ENCODE measurements at regions not wholly inside any gene's neighbourhood (a gene's known extent, or its start where the extent isn't known, plus 50 kb on each side); places are given as distances from the start of the nearest gene placed in this dataset.

DNA sequence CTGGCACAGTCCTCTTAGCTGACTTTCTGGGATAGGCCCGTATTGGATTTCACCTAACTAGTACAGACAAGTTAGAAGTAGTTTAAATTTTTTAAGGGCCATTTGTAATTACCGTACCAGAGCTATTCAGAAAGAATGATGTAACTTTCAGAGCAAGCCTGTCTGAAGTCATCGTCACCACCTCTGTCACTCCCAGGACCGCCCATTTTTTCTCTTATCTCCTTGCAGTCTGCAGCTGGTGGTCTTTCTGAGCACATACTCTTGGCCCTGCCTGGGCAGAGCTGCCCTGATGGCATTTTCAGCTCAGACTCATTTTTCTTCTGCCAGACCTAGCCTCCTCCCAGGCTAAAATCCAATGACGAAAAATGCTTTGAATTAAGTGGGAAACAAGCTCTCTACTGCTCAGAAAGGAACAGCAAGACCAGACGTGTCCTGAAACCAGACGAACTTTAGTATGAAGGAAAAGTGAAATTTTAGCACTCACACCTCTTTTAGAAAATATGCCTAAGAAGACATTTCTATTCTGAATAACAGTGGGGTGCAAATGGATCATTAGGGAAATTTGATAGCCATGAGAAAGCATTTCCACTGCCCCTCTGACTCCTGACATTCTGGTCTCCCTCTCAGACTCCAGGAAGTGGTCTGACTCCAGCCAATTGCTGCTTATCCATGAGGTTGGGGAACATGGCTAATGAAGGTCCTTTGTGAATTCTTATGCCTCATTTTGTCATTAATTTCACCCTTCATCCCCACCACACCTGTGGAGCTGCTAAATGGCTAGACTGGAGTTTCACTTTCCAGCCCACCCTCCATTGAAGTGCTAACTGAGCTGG lies 162.4 kb upstream of the GYPA start (continued):
- TF ChIP-seq ETV6 (CRISPR knock-in tag; IDR thresholded peaks at IDR 0.05) (no peak), ESRRA (CRISPR knock-in tag; IDR thresholded peaks at IDR 0.05; ENCODE audit: borderline replicate concordance) (no peak), SMAD4 (CRISPR knock-in tag; IDR thresholded peaks at IDR 0.05) (no peak), SMAD3 (CRISPR knock-in tag; IDR thresholded peaks at IDR 0.05; ENCODE audit: borderline replicate concordance) (no peak), NR3C1 (CRISPR knock-in tag; conservative IDR thresholded peaks at IDR 0.05; ENCODE audit: low read depth) (no peak), GRHL2 (CRISPR knock-in tag; IDR thresholded peaks at IDR 0.05; ENCODE audit: insufficient replicate concordance, severe bottlenecking) (no peak)

DNA sequence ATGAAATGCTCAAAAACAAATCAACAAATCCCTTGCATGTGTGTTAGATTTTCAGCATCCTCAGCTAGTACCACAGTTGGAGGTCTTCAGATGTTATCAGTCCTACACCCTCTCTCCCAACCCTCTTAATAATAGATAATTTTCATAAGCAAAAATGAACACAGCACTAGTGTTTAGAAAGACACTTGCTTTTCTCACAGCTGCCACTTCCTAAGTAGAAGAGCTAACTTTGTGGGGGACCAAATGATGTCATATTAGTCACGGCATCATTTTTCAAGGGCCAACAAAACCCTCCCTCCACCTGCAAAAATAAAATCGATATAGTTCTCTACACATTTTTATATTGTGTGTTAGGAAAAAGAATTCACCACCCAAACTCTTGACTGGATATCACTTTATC lies 163.5 kb upstream of the GYPA start:
- POLR2A ChIA-PET: no interaction called here
- no peak for DNase-seq (ENCODE audit: low spot score)
- ATAC-seq: no peak

More for the DNA sequence above, 163.5 kb upstream of the GYPA start:
- Mint-ChIP-seq H3K36me3 (0 out of 2 replicates have a peak, but pooled peaks cover 2% of the 10 kb centered on the region), H3K9me3 (peaks cover 14% of the 10 kb centered on the region), H3K27me3 (ENCODE audit: low read depth) (no peaks in the 10 kb centered on the region), H3K4me1 (peaks cover 17% of the 10 kb centered on the region), H3K4me3 (no peak overlapping the region), H3K27ac (no peak overlapping the region)
- CTCF ChIA-PET: no interaction called here
- TF ChIP-seq NFYB (CRISPR knock-in tag; conservative IDR thresholded peaks at IDR 0.05; ENCODE audit: low read depth) (no peak), NR1H2 (CRISPR knock-in tag; IDR thresholded peaks at IDR 0.05) (no peak), SMAD3 (CRISPR knock-in tag; IDR thresholded peaks at IDR 0.05; ENCODE audit: borderline replicate concordance) (no peak), TEAD1 (CRISPR knock-in tag; IDR thresholded peaks at IDR 0.05) (no peak), FOXP1 (CRISPR knock-in tag; IDR thresholded peaks at IDR 0.05; ENCODE audit: borderline replicate concordance) (no peak)
- TF ChIP-seq, protein P1, sequence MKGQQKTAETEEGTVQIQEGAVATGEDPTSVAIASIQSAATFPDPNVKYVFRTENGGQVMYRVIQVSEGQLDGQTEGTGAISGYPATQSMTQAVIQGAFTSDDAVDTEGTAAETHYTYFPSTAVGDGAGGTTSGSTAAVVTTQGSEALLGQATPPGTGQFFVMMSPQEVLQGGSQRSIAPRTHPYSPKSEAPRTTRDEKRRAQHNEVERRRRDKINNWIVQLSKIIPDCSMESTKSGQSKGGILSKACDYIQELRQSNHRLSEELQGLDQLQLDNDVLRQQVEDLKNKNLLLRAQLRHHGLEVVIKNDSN (CRISPR knock-in tag; IDR thresholded peaks at IDR 0.05): no peak
- TF ChIP-seq, protein P2, sequence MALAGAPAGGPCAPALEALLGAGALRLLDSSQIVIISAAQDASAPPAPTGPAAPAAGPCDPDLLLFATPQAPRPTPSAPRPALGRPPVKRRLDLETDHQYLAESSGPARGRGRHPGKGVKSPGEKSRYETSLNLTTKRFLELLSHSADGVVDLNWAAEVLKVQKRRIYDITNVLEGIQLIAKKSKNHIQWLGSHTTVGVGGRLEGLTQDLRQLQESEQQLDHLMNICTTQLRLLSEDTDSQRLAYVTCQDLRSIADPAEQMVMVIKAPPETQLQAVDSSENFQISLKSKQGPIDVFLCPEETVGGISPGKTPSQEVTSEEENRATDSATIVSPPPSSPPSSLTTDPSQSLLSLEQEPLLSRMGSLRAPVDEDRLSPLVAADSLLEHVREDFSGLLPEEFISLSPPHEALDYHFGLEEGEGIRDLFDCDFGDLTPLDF (CRISPR knock-in tag; IDR thresholded peaks at IDR 0.05): no peak
- TF ChIP-seq, protein P3, sequence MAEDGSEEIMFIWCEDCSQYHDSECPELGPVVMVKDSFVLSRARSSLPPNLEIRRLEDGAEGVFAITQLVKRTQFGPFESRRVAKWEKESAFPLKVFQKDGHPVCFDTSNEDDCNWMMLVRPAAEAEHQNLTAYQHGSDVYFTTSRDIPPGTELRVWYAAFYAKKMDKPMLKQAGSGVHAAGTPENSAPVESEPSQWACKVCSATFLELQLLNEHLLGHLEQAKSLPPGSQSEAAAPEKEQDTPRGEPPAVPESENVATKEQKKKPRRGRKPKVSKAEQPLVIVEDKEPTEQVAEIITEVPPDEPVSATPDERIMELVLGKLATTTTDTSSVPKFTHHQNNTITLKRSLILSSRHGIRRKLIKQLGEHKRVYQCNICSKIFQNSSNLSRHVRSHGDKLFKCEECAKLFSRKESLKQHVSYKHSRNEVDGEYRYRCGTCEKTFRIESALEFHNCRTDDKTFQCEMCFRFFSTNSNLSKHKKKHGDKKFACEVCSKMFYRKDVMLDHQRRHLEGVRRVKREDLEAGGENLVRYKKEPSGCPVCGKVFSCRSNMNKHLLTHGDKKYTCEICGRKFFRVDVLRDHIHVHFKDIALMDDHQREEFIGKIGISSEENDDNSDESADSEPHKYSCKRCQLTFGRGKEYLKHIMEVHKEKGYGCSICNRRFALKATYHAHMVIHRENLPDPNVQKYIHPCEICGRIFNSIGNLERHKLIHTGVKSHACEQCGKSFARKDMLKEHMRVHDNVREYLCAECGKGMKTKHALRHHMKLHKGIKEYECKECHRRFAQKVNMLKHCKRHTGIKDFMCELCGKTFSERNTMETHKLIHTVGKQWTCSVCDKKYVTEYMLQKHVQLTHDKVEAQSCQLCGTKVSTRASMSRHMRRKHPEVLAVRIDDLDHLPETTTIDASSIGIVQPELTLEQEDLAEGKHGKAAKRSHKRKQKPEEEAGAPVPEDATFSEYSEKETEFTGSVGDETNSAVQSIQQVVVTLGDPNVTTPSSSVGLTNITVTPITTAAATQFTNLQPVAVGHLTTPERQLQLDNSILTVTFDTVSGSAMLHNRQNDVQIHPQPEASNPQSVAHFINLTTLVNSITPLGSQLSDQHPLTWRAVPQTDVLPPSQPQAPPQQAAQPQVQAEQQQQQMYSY (CRISPR knock-in tag; IDR thresholded peaks at IDR 0.05): no peak
- TF ChIP-seq, protein P4, sequence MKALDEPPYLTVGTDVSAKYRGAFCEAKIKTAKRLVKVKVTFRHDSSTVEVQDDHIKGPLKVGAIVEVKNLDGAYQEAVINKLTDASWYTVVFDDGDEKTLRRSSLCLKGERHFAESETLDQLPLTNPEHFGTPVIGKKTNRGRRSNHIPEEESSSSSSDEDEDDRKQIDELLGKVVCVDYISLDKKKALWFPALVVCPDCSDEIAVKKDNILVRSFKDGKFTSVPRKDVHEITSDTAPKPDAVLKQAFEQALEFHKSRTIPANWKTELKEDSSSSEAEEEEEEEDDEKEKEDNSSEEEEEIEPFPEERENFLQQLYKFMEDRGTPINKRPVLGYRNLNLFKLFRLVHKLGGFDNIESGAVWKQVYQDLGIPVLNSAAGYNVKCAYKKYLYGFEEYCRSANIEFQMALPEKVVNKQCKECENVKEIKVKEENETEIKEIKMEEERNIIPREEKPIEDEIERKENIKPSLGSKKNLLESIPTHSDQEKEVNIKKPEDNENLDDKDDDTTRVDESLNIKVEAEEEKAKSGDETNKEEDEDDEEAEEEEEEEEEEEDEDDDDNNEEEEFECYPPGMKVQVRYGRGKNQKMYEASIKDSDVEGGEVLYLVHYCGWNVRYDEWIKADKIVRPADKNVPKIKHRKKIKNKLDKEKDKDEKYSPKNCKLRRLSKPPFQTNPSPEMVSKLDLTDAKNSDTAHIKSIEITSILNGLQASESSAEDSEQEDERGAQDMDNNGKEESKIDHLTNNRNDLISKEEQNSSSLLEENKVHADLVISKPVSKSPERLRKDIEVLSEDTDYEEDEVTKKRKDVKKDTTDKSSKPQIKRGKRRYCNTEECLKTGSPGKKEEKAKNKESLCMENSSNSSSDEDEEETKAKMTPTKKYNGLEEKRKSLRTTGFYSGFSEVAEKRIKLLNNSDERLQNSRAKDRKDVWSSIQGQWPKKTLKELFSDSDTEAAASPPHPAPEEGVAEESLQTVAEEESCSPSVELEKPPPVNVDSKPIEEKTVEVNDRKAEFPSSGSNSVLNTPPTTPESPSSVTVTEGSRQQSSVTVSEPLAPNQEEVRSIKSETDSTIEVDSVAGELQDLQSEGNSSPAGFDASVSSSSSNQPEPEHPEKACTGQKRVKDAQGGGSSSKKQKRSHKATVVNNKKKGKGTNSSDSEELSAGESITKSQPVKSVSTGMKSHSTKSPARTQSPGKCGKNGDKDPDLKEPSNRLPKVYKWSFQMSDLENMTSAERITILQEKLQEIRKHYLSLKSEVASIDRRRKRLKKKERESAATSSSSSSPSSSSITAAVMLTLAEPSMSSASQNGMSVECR (CRISPR knock-in tag; IDR thresholded peaks at IDR 0.05; ENCODE audit: borderline replicate concordance): no peak
- TF ChIP-seq, protein P5, sequence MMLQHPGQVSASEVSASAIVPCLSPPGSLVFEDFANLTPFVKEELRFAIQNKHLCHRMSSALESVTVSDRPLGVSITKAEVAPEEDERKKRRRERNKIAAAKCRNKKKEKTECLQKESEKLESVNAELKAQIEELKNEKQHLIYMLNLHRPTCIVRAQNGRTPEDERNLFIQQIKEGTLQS (CRISPR knock-in tag; conservative IDR thresholded peaks at IDR 0.05): no peak
- TF ChIP-seq, protein P6, sequence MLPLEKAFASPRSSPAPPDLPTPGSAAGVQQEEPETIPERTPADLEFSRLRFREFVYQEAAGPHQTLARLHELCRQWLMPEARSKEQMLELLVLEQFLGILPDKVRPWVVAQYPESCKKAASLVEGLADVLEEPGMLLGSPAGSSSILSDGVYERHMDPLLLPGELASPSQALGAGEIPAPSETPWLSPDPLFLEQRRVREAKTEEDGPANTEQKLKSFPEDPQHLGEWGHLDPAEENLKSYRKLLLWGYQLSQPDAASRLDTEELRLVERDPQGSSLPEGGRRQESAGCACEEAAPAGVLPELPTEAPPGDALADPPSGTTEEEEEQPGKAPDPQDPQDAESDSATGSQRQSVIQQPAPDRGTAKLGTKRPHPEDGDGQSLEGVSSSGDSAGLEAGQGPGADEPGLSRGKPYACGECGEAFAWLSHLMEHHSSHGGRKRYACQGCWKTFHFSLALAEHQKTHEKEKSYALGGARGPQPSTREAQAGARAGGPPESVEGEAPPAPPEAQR (CRISPR knock-in tag; IDR thresholded peaks at IDR 0.05): no peak
- TF ChIP-seq, protein P7, sequence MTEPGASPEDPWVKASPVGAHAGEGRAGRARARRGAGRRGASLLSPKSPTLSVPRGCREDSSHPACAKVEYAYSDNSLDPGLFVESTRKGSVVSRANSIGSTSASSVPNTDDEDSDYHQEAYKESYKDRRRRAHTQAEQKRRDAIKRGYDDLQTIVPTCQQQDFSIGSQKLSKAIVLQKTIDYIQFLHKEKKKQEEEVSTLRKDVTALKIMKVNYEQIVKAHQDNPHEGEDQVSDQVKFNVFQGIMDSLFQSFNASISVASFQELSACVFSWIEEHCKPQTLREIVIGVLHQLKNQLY (CRISPR knock-in tag; IDR thresholded peaks at IDR 0.05): no peak
- TF ChIP-seq, protein P8, sequence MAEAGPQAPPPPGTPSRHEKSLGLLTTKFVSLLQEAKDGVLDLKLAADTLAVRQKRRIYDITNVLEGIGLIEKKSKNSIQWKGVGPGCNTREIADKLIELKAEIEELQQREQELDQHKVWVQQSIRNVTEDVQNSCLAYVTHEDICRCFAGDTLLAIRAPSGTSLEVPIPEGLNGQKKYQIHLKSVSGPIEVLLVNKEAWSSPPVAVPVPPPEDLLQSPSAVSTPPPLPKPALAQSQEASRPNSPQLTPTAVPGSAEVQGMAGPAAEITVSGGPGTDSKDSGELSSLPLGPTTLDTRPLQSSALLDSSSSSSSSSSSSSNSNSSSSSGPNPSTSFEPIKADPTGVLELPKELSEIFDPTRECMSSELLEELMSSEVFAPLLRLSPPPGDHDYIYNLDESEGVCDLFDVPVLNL (CRISPR knock-in tag; IDR thresholded peaks at IDR 0.05; ENCODE audit: borderline replicate concordance, low read depth): no peak

Measured in WTC11 (cell line).